NT2/D1 (cell line): ENCODE measurements at regions not wholly inside any gene's neighbourhood (a gene's known extent, or its start where the extent isn't known, plus 50 kb on each side); places are given as distances from the start of the nearest gene placed in this dataset.

Source experiments
- SUZ12 ChIP-seq: IDR thresholded peaks from 2 replicates; pipeline ENCODE4 v1.6.1; 2011; ENCODE audit not compliant: insufficient read length, insufficient read depth; ENCODE audit errors: extremely low read depth
- YY1 ChIP-seq: IDR thresholded peaks from 2 replicates; pipeline ENCODE4 v1.6.1; 2011; ENCODE audit not compliant: insufficient read length, insufficient read depth
- ZNF274 ChIP-seq: IDR thresholded peaks from 2 replicates; pipeline ENCODE4 v1.6.1; 2011; ENCODE audit warnings: mild to moderate bottlenecking, low read depth, low read length

GRCh38 chr2:121949271-121949670 is 193.8 kb downstream of the TSN start:
- TF ChIP-seq SUZ12 (no peak), ZNF274 (no peak), YY1 (no peak)
